CD14-positive monocyte (primary cell): ENCODE measurements at regions not wholly inside any gene's neighbourhood (a gene's known extent, or its start where the extent isn't known, plus 50 kb on each side); places are given as distances from the start of the nearest gene placed in this dataset.
"Not testable (repeated sequence)": the region's sequence is repeated elsewhere in the genome, so short reads cannot be mapped to it uniquely, and the experiment has no call there.

Experiments used
- DNase-seq, 3 donors: peaks; one replicate each; pipeline ENCODE4 v3.0.0-alpha.2; 2011 to 2022
- H2AFZ ChIP-seq: 2 replicates; pipeline ENCODE4 v1.6.0; 2012; ENCODE audit warnings: mild to moderate bottlenecking, low read depth, low read length, inconsistent platforms; ENCODE audit not compliant: insufficient read depth, poor library complexity, severe bottlenecking
- H3K27ac ChIP-seq, 2 donors: 1 replicate in 1 of 2; 2 replicates in 1 of 2; pipeline ENCODE4 v1.5.1; 2012 to 2013; ENCODE audit warnings: low read length in 2 of 2, control low read depth in 1 of 2, inconsistent platforms in 1 of 2, low read depth in 1 of 2, mild to moderate bottlenecking in 1 of 2
- H3K27me3 ChIP-seq, 2 donors: one replicate each; pipeline versions ENCODE4 v1.6.0 to v1.6.1; 2011 to 2013; ENCODE audit warnings: low read length in 2 of 2; ENCODE audit not compliant: control insufficient read depth in 2 of 2, insufficient read depth in 2 of 2
- H3K36me3 ChIP-seq, 2 donors: replicated peaks in 1 of 2; 1 replicate in 1 of 2; 2 replicates in 1 of 2; pipeline versions ENCODE4 v1.5.1 to v1.6.1; 2012 to 2013; ENCODE audit warnings: low read length in 2 of 2, control low read depth in 1 of 2, inconsistent platforms in 1 of 2, mild to moderate bottlenecking in 1 of 2; ENCODE audit not compliant: insufficient read depth in 2 of 2, control insufficient read depth in 1 of 2
- H3K4me1 ChIP-seq, 2 donors: 1 replicate in 1 of 2; 2 replicates in 1 of 2; pipeline versions ENCODE4 v1.5.1 to v1.6.1; 2012 to 2013; ENCODE audit warnings: low read length in 2 of 2, control low read depth in 1 of 2, inconsistent platforms in 1 of 2, mild to moderate bottlenecking in 1 of 2, moderate library complexity in 1 of 2; ENCODE audit not compliant: insufficient read depth in 2 of 2, control insufficient read depth in 1 of 2
- H3K4me2 ChIP-seq: replicated peaks from 2 replicates; pipeline ENCODE3; 2012; ENCODE audit warnings: low read length, moderate library complexity, mild to moderate bottlenecking; ENCODE audit not compliant: poor library complexity, severe bottlenecking; ENCODE audit errors: extremely low read depth
- H3K4me3 ChIP-seq, 3 experiments: fragments of 200-600 bp in 1 of 3; sonication (generic) in 1 of 3; replicated peaks in 1 of 3; 1 replicate in 2 of 3; 2 replicates in 1 of 3; pipeline ENCODE4 v1.5.1; 2011 to 2013; ENCODE audit warnings: low read length in 3 of 3, mild to moderate bottlenecking in 3 of 3, control low read depth in 2 of 3, low read depth in 2 of 3, inconsistent platforms in 1 of 3, moderate library complexity in 1 of 3
- H3K79me2 ChIP-seq: 2 replicates; pipeline ENCODE4 v1.6.0; 2012; ENCODE audit warnings: mild to moderate bottlenecking, control low read depth, inconsistent platforms, low read length, moderate library complexity; ENCODE audit not compliant: insufficient read depth
- H3K9ac ChIP-seq: 2 replicates; pipeline ENCODE4 v1.6.0; 2017; ENCODE audit warnings: low read length, mild to moderate bottlenecking; ENCODE audit not compliant: insufficient read depth, poor library complexity, severe bottlenecking
- H3K9me3 ChIP-seq, 2 donors: replicated peaks in 1 of 2; 1 replicate in 1 of 2; 2 replicates in 1 of 2; pipeline versions ENCODE4 v1.5.1 to v1.6.1; 2012 to 2013; ENCODE audit warnings: low read length in 2 of 2, control low read depth in 1 of 2; ENCODE audit not compliant: control insufficient read depth in 1 of 2, insufficient read depth in 1 of 2
- H4K20me1 ChIP-seq: 2 replicates; pipeline ENCODE4 v1.6.0; 2012; ENCODE audit warnings: mild to moderate bottlenecking, low read length, control low read depth, moderate library complexity; ENCODE audit not compliant: insufficient read depth
- H3K27ac Mint-ChIP-seq, 7 donors: one replicate each; pipeline ENCODE4 v1.8.0; 2020; ENCODE audit warnings: mild to moderate bottlenecking in 7 of 7, mixed read lengths in 7 of 7, moderate library complexity in 6 of 7, inconsistent platforms in 2 of 7
- H3K27me3 Mint-ChIP-seq, 3 donors: one replicate each; pipeline ENCODE4 v1.8.0; 2021 to 2022; ENCODE audit warnings: low read depth in 3 of 3, mild to moderate bottlenecking in 3 of 3, mixed read lengths in 3 of 3, moderate library complexity in 3 of 3, inconsistent platforms in 1 of 3
- H3K36me3 Mint-ChIP-seq, 2 donors: one replicate each; pipeline ENCODE4 v1.8.0; 2020; ENCODE audit warnings: mixed read lengths in 2 of 2, inconsistent platforms in 1 of 2, mild to moderate bottlenecking in 1 of 2
- H3K4me1 Mint-ChIP-seq: one replicate; pipeline ENCODE4 v1.8.0; 2020; ENCODE audit warnings: mild to moderate bottlenecking, mixed read lengths
- H3K4me3 Mint-ChIP-seq, 2 donors: one replicate each; pipeline ENCODE4 v1.8.0; 2020; ENCODE audit warnings: mild to moderate bottlenecking in 2 of 2, mixed read lengths in 2 of 2, moderate library complexity in 1 of 2
- H3K9me3 Mint-ChIP-seq, 7 donors: one replicate each; pipeline ENCODE4 v1.8.0; 2020 to 2022; ENCODE audit warnings: mixed read lengths in 7 of 7, mild to moderate bottlenecking in 6 of 7, moderate library complexity in 6 of 7, inconsistent platforms in 2 of 7
- WGBS: methylation state at CpG from one replicate; pipeline ENCODE4 v1.1.5; 2013; ENCODE audit warnings: missing lambda C conversion rate; ENCODE audit not compliant: insufficient coverage; 5-methylcytosine and 5-hydroxymethylcytosine counted together
- intact Hi-C, 2 donors: fragments of 100-400 bp; cut with micrococcal nuclease; formaldehyde crosslinking; loops; one replicate each; pipeline versions ENCODE4 v1.15.0 to v1.15.1; 2023
- TF ChIP-seq, protein P1 (sequence below): fragments of 200-600 bp; IDR thresholded peaks from one replicate; pipeline ENCODE4 v1.8.0; 2022; ENCODE audit warnings: antibody characterized with exemption, mild to moderate bottlenecking

DNA sequence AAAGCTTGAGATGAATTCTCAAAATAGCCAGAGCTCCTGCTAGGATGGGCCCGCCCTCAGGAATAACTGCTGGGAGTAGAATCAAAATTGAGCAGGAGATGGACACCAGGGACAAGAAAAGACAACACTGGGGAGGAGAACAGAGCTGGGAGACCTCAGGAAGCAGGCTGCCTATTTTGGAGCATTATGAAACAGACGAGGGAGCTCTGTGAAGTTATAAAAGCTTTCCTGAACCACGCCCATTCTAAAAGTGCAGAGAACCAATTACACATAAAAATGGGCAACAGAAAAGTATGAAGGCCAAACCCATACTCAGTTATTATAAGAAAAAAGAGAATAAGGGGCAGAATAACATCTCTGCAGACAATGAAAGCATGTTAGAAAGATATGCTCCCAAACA, 213.9 kb upstream of the TRPC7 start:
- H3K36me3 Mint-ChIP-seq: no peaks in the 10 kb centered on the region
- Histone ChIP-seq H3K27ac (no peak overlapping the region), H3K36me3 (no peaks in the 10 kb centered on the region), H3K9me3 (no peaks in the 10 kb centered on the region), H3K4me1 (no peaks in the 10 kb centered on the region), H3K9ac (no peak overlapping the region), H3K27me3 (no peaks in the 10 kb centered on the region), H2AFZ (no peak overlapping the region), H3K79me2 (no peaks in the 10 kb centered on the region), H3K4me3 (no peak overlapping the region), H4K20me1 (no peaks in the 10 kb centered on the region), H3K4me2 (no peak overlapping the region)
- H3K4me1 Mint-ChIP-seq: no peaks in the 10 kb centered on the region
- TF ChIP-seq, protein P1, sequence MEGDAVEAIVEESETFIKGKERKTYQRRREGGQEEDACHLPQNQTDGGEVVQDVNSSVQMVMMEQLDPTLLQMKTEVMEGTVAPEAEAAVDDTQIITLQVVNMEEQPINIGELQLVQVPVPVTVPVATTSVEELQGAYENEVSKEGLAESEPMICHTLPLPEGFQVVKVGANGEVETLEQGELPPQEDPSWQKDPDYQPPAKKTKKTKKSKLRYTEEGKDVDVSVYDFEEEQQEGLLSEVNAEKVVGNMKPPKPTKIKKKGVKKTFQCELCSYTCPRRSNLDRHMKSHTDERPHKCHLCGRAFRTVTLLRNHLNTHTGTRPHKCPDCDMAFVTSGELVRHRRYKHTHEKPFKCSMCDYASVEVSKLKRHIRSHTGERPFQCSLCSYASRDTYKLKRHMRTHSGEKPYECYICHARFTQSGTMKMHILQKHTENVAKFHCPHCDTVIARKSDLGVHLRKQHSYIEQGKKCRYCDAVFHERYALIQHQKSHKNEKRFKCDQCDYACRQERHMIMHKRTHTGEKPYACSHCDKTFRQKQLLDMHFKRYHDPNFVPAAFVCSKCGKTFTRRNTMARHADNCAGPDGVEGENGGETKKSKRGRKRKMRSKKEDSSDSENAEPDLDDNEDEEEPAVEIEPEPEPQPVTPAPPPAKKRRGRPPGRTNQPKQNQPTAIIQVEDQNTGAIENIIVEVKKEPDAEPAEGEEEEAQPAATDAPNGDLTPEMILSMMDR: no peak
- no peak for DNase-seq
- intact Hi-C loops: no loop called here
- no peak overlapping the region for H3K27ac Mint-ChIP-seq
- peaks cover 0 to 2% (median 0%) of the 10 kb centered on the region in 7 donors for H3K9me3 Mint-ChIP-seq
- 88% methylated on average over 1 of the region's 3 CpGs for WGBS
- no peak overlapping the region for H3K4me3 Mint-ChIP-seq
- H3K27me3 Mint-ChIP-seq: peaks cover 0 to 4% (median 0%) of the 10 kb centered on the region in 3 donors

DNA sequence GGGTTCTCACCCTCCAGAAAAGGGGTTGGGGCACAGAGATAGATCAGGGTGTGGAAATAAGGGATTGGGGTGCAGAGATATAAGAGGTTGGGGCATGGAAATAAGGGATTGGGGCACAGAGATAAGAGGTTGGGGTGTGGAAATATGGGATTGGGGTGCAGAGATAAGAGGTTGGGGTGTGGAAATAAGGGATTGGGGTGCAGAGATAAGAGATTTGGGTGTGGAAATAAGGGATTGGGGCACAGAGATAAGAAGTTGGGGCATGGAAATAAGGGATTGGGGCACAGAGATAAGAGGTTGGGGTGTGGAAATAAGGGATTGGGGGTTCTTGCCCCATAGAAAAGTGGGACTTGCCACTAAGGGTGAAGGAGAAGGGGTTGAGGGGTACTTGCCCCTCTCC, 204.5 kb upstream of the TRPC7 start:
- H3K27me3 ChIP-seq, intact Hi-C loops, H3K27me3 Mint-ChIP-seq, H3K4me3 Mint-ChIP-seq, H2AFZ ChIP-seq, H4K20me1 ChIP-seq, H3K36me3 Mint-ChIP-seq, H3K4me1 Mint-ChIP-seq, H3K9ac ChIP-seq, H3K4me3 ChIP-seq, H3K79me2 ChIP-seq, H3K27ac ChIP-seq, H3K4me2 ChIP-seq, H3K9me3 ChIP-seq, DNase-seq, H3K4me1 ChIP-seq, H3K27ac Mint-ChIP-seq, H3K36me3 ChIP-seq: not testable (repeated sequence)
- peaks cover 2 to 13% (median 8%) of the 10 kb centered on the region in 7 donors for H3K9me3 Mint-ChIP-seq

DNA sequence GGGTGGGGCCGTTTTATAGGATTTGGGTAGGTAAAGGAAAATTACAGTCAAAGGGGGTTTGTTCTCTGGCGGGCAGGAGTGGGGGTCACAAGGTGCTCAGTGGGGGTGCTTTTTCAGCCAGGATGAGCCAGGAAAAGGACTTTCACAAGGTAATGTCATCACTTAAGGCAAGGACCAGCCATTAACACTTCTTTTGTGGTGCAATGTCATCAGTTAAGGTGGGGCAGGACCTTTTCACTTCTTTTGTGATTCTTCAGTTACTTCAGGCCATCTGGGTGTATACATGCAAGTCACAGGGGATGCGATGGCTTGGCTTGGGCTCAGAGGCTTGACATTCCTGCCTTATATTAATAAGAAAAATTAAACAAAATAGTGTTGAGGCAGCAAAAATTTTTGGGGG, 200.1 kb upstream of the TRPC7 start:
- peaks cover 0 to 13% (median 6%) of the 10 kb centered on the region in 7 donors for H3K9me3 Mint-ChIP-seq
- intact Hi-C loops, H3K27ac ChIP-seq, H3K27me3 Mint-ChIP-seq, H3K9ac ChIP-seq, H3K79me2 ChIP-seq, H3K27me3 ChIP-seq, H3K4me1 Mint-ChIP-seq, H3K9me3 ChIP-seq, H3K4me3 ChIP-seq, H3K36me3 ChIP-seq, H3K36me3 Mint-ChIP-seq, H3K4me2 ChIP-seq, H3K27ac Mint-ChIP-seq, H3K4me3 Mint-ChIP-seq, DNase-seq, H4K20me1 ChIP-seq, H3K4me1 ChIP-seq, H2AFZ ChIP-seq: not testable (repeated sequence)
- no CpG with 5 or more reads among the region's 3 CpGs for WGBS

DNA sequence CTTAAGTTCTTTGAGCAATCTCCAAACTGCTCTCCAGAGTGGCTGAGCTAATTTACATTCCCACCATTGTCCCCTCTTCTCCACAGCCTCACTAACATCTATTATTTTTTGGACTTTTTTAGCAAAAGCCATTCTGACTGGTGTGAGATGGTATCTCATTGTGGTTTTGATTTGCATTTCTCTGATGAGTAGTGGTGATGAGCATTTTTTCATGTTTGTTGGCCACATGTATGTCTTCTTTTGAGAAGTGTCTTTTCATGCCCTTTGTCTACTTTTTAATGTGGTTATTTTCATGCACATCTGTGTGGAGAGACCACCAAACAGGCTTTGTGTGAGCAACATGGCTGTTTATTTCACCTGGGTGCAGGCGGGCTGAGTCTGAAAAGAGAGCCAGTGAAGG, 199.7 kb upstream of the TRPC7 start:
- DNase-seq: not testable (repeated sequence)
- WGBS: no CpG with 5 or more reads among the region's 1 CpG

More for the DNA sequence above, 199.7 kb upstream of the TRPC7 start:
- H3K79me2 ChIP-seq, H3K4me1 ChIP-seq, H2AFZ ChIP-seq, H3K36me3 ChIP-seq, H3K9ac ChIP-seq, H3K4me3 Mint-ChIP-seq, H3K27ac ChIP-seq, H3K27me3 Mint-ChIP-seq, H3K36me3 Mint-ChIP-seq, H3K27me3 ChIP-seq, H4K20me1 ChIP-seq, H3K4me1 Mint-ChIP-seq, H3K4me3 ChIP-seq, H3K9me3 ChIP-seq, H3K27ac Mint-ChIP-seq, H3K4me2 ChIP-seq, intact Hi-C loops: not testable (repeated sequence)
- H3K9me3 Mint-ChIP-seq: peaks cover 0 to 13% (median 4%) of the 10 kb centered on the region in 7 donors
